ENCODE measurements at regions not wholly inside any gene's neighbourhood (a gene's known extent, or its start where the extent isn't known, plus 50 kb on each side); places are given as distances from the start of the nearest gene placed in this dataset.

DNA sequence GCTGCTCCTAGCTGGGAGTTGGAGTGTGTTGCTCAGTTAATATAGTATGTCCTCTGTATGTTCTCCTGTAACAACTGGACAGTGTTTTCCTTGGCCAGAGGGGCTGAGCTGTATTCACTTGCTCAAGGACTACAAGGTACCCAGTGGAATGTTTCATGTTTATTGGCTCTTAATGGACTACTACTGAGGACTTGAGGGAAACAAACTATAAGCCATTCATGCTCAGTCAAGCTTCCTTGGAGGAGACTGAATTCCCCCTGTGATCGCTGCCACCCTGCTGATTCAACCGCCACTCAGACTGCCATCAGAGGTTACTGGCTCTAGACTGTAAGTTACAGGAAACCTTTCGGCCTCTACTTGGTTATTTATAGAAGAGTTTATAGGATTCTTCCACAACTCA lies 166.6 kb downstream of the ZC3H11B start:
- ATAC-seq = no peak
- no peak overlapping the region for H3K27ac Mint-ChIP-seq
- no peaks in the 10 kb centered on the region for H3K4me1 Mint-ChIP-seq
- no peaks in the 10 kb centered on the region for H3K9me3 Mint-ChIP-seq (ENCODE audit: low read depth)
- no peak for DNase-seq
- CTCF ChIA-PET = no interaction called here
- no peak overlapping the region for H3K4me3 Mint-ChIP-seq
- peaks cover 8% of the 10 kb centered on the region for H3K27me3 Mint-ChIP-seq
- no peaks in the 10 kb centered on the region for H3K36me3 Mint-ChIP-seq

DNA sequence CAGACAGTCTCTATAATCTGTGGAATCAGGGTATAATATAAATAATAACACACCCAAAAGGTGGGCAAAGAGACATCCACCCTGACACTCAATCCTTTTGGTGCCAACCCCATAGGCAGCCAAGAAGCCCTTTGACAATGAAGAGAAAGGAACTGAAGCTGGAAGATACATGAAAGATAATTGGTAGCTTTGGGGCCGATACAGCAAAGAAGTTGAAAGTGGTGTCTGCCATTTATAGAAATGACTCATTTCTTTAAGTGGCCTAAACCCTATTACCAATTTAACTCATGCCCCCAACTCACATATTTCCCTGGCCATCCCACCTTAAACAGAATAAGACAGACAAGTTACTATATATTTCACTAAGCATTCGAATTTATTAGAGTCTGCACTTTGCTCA lies 167.0 kb downstream of the ZC3H11B start:
- no peaks in the 10 kb centered on the region for H3K4me1 Mint-ChIP-seq
- no peak overlapping the region for H3K27ac Mint-ChIP-seq
- H3K9me3 Mint-ChIP-seq (ENCODE audit: low read depth) = no peaks in the 10 kb centered on the region
- no peak overlapping the region for H3K4me3 Mint-ChIP-seq
- H3K27me3 Mint-ChIP-seq = peaks cover 8% of the 10 kb centered on the region
- CTCF ChIA-PET = no interaction called here
- no peaks in the 10 kb centered on the region for H3K36me3 Mint-ChIP-seq
- DNase-seq (no peak), ATAC-seq (no peak)

GRCh38 chr1:219444474-219444873 lies 168.4 kb downstream of the ZC3H11B start:
- DNase-seq (no peak), ATAC-seq (no peak)
- Mint-ChIP-seq H3K27me3 (peaks cover 8% of the 10 kb centered on the region), H3K4me3 (no peak overlapping the region), H3K9me3 (ENCODE audit: low read depth) (no peaks in the 10 kb centered on the region), H3K36me3 (no peaks in the 10 kb centered on the region), H3K4me1 (no peaks in the 10 kb centered on the region), H3K27ac (no peak overlapping the region)
- CTCF ChIA-PET = no interaction called here

DNA sequence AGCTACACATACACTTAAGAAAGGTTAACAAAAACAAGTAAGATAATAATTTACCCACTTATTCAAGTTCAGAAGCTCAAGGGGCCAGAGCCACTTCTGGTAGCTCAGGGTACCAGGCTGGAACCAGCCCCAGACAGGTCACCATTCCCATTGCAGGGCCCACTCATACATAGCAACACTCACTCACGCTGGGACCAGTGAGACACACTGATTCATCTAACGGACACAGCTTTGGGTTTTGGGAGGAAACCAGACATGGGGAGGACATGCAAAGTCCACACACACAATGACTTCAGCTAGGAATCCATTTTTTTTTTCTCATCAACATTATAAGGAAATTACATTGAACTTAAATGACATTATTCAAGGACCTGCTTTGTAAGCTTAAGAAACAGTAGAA lies 169.1 kb downstream of the ZC3H11B start:
- Mint-ChIP-seq H3K27me3 (peaks cover 8% of the 10 kb centered on the region), H3K9me3 (ENCODE audit: low read depth) (no peaks in the 10 kb centered on the region)
- ATAC-seq = no peak

DNA sequence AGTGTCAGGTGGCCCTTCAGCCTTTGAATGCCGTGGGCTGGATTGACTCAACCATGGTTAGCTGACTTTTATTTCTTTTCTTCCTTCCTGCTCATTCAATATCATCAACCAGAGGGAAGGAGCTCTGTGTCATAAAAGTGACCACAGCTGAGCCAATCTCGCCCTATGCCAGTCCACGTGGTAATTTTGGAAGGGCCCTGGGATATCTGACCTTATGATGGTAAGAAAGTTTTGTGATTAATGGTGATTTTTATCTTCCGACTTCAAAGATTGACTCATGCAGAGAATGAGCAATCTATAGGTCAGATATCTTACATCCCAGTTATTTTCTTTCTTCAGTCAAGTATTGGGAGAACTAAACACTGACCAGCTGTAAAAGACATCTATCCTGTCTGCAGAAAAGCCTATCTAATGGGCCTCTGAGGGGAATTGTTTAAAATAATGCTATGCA lies 170.3 kb downstream of the ZC3H11B start:
- Mint-ChIP-seq H3K4me1 (no peaks in the 10 kb centered on the region), H3K27ac (no peak overlapping the region), H3K4me3 (no peak overlapping the region), H3K36me3 (no peaks in the 10 kb centered on the region), H3K27me3 (peaks cover 8% of the 10 kb centered on the region), H3K9me3 (ENCODE audit: low read depth) (no peaks in the 10 kb centered on the region)
- CTCF ChIA-PET = no interaction called here
- ATAC-seq (no peak), DNase-seq (no peak)

More for the DNA sequence above, 169.1 kb downstream of the ZC3H11B start:
- CTCF ChIA-PET = interaction anchor here (0.9 kb wide), 1 partner anchor 94 kb away, joined by 3 read pairs; no protein-coding TSS in a partner anchor
- no peak overlapping the region for H3K4me3 Mint-ChIP-seq
- H3K36me3 Mint-ChIP-seq = no peaks in the 10 kb centered on the region
- no peak for DNase-seq
- no peaks in the 10 kb centered on the region for H3K4me1 Mint-ChIP-seq
- H3K27ac Mint-ChIP-seq = no peak overlapping the region

GRCh38 chr1:219441884-219442283 lies 171.0 kb downstream of the ZC3H11B start:
- no peak for DNase-seq
- CTCF ChIA-PET = no interaction called here
- Mint-ChIP-seq H3K27ac (no peak overlapping the region), H3K27me3 (peaks cover 8% of the 10 kb centered on the region), H3K9me3 (ENCODE audit: low read depth) (no peaks in the 10 kb centered on the region), H3K36me3 (no peaks in the 10 kb centered on the region), H3K4me3 (no peak overlapping the region), H3K4me1 (no peaks in the 10 kb centered on the region)
- ATAC-seq = no peak

- no peaks in the 10 kb centered on the region for H3K36me3 Mint-ChIP-seq
- no peak for ATAC-seq
- CTCF ChIA-PET = no interaction called here
Observed at GRCh38 chr1:219439376-219439775, 173.5 kb downstream of the ZC3H11B start.

GRCh38 chr1:219438386-219438785 lies 174.5 kb downstream of the ZC3H11B start:
- no peaks in the 10 kb centered on the region for H3K4me1 Mint-ChIP-seq
- H3K4me3 Mint-ChIP-seq = no peak overlapping the region
- ATAC-seq (no peak), DNase-seq (no peak)
- H3K9me3 Mint-ChIP-seq (ENCODE audit: low read depth) = no peaks in the 10 kb centered on the region
- no peak overlapping the region for H3K27ac Mint-ChIP-seq
- peaks cover 3% of the 10 kb centered on the region for H3K27me3 Mint-ChIP-seq
- H3K36me3 Mint-ChIP-seq = no peaks in the 10 kb centered on the region
- CTCF ChIA-PET = no interaction called here

More at GRCh38 chr1:219439376-219439775, 173.5 kb downstream of the ZC3H11B start:
- Mint-ChIP-seq H3K4me1 (no peaks in the 10 kb centered on the region), H3K27me3 (peaks cover 6% of the 10 kb centered on the region), H3K4me3 (no peak overlapping the region), H3K9me3 (ENCODE audit: low read depth) (no peaks in the 10 kb centered on the region), H3K27ac (no peak overlapping the region)
- no peak for DNase-seq

GRCh38 chr1:219434923-219435297 lies 178.0 kb downstream of the ZC3H11B start:
- H3K9me3 Mint-ChIP-seq (ENCODE audit: low read depth) = no peaks in the 10 kb centered on the region

DNA sequence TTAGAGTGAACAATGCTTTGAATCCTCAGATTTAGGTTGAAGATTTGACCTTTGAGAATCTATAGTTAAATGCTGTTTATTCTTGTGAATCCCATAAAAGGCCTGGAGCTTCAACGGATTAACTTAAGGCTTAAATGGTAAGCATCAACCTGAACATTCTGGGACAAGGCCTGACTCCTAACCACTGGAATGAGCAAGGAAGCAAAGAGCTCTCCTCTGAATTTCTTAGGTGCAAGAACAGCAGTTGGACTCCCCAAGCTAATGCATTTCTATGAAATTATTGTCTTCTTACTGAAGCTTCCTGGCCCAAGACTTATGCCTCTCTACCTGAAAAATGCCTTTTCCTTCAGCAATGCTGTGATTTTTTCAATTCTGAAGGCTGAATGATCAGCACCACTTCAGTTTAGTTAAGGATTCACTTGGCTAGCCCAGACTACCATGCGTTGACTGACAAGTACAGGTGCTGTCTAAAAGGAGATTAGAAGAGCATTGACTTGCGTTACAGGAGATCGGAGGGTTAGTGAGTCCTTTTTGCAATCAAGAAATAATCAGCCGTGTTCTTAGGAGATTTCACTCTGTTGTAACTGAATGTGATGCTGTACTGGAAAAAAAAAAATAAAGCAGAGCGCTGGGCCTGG lies 178.5 kb downstream of the ZC3H11B start:
- Mint-ChIP-seq H3K4me3 (no peak overlapping the region), H3K27ac (no peak overlapping the region), H3K9me3 (ENCODE audit: low read depth) (no peaks in the 10 kb centered on the region), H3K36me3 (no peaks in the 10 kb centered on the region), H3K4me1 (no peaks in the 10 kb centered on the region), H3K27me3 (no peaks in the 10 kb centered on the region)
- DNase-seq (no peak), ATAC-seq (no peak)
- CTCF ChIA-PET = no interaction called here

More at GRCh38 chr1:219434923-219435297, 178.0 kb downstream of the ZC3H11B start:
- CTCF ChIA-PET = no interaction called here
- Mint-ChIP-seq H3K27ac (no peak overlapping the region), H3K4me3 (no peak overlapping the region), H3K36me3 (no peaks in the 10 kb centered on the region), H3K4me1 (no peaks in the 10 kb centered on the region), H3K27me3 (no peaks in the 10 kb centered on the region)
- ATAC-seq = no peak
- no peak for DNase-seq

GRCh38 chr1:219433496-219434131 lies 179.3 kb downstream of the ZC3H11B start:
- no peak for ATAC-seq
- CTCF ChIA-PET = no interaction called here
- Mint-ChIP-seq H3K27me3 (peaks cover 2% of the 10 kb centered on the region), H3K27ac (no peak overlapping the region), H3K36me3 (no peaks in the 10 kb centered on the region), H3K9me3 (ENCODE audit: low read depth) (no peaks in the 10 kb centered on the region), H3K4me3 (no peak overlapping the region), H3K4me1 (no peaks in the 10 kb centered on the region)
- DNase-seq = no peak

DNA sequence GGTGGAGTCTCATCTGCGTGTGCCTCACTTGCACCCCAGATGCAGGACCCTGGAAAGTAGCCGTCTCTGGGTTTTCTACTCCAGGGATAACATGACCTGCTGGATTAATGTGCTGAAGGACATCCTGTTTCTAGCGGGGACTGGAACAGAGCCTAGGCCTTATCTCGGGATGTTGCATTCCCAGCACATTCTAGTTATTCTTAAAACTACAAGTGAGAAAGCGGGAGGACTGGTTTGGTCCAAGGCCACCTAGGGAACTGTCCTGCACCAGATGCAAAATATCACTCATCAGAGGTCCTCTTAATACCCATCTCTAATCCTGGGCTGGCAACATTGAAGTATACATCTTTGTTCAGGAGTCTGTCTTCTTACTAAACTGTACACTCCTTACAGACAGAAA lies 179.9 kb downstream of the ZC3H11B start:
- no peaks in the 10 kb centered on the region for H3K36me3 Mint-ChIP-seq
- peaks cover 2% of the 10 kb centered on the region for H3K27me3 Mint-ChIP-seq
- no peaks in the 10 kb centered on the region for H3K9me3 Mint-ChIP-seq (ENCODE audit: low read depth)
- no peak for DNase-seq
- no peak overlapping the region for H3K27ac Mint-ChIP-seq
- H3K4me1 Mint-ChIP-seq = no peaks in the 10 kb centered on the region
- no peak for ATAC-seq
- H3K4me3 Mint-ChIP-seq = no peak overlapping the region
- CTCF ChIA-PET = no interaction called here

DNA sequence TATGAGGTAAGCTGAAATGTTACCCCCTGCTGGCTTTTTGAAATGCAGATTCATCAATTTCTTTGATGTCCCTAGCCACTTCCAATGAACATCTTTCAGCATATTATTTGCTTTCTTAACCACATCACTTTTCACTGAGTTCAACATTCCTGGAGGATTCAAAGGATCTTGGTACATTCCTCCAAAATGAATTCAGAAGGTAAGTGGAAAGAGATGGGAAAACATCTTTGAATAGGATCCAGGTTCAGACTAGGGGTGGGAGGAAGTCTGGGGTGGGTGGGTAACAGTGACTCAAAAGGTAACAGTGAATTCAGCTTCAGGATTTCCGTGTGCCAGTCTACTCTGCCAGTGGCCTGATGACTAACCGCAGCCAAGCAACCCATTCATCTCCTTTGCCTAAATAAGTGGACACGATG lies 180.7 kb downstream of the ZC3H11B start:
- no peaks in the 10 kb centered on the region for H3K4me1 Mint-ChIP-seq
- no peak for DNase-seq
- ATAC-seq = no peak
- peaks cover 2% of the 10 kb centered on the region for H3K27me3 Mint-ChIP-seq
- H3K9me3 Mint-ChIP-seq (ENCODE audit: low read depth) = no peaks in the 10 kb centered on the region
- CTCF ChIA-PET = no interaction called here
- H3K36me3 Mint-ChIP-seq = no peaks in the 10 kb centered on the region
- H3K4me3 Mint-ChIP-seq = no peak overlapping the region
- no peak overlapping the region for H3K27ac Mint-ChIP-seq

DNA sequence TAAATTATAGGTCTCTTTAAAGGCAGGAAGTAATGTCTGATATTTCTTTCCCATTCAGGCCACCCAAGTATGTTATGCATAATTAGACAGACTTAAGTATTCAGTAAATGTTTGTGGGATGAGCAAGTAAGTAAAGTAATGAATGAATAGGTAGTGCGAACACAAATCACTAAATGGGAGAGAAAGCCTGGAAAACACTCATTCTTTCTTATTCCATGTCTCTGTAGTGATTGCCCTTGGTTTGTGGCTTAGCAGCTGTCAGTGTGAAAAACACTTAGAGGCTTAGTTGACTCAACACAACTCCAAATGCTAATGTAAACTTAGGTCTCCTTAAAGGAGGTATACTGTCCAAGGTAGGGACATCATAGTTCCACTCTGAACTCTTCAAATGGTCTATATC lies 182.5 kb downstream of the ZC3H11B start:
- peaks cover 2% of the 10 kb centered on the region for H3K27me3 Mint-ChIP-seq
- ATAC-seq = no peak
- no peak overlapping the region for H3K4me3 Mint-ChIP-seq
- H3K9me3 Mint-ChIP-seq (ENCODE audit: low read depth) = no peaks in the 10 kb centered on the region
- DNase-seq = no peak
- no peaks in the 10 kb centered on the region for H3K4me1 Mint-ChIP-seq
- CTCF ChIA-PET = no interaction called here
- H3K27ac Mint-ChIP-seq = no peak overlapping the region
- no peaks in the 10 kb centered on the region for H3K36me3 Mint-ChIP-seq

Measured in activated CD8-positive, alpha-beta memory T cell treated with anti-CD3 and anti-CD28 coated beads, Interleukin-2, amount 10 ng/mL, durations not matched to agents 7 days and 5 days (primary cell).